ENCODE measurements at regions not wholly inside any gene's neighbourhood (a gene's known extent, or its start where the extent isn't known, plus 50 kb on each side); places are given as distances from the start of the nearest gene placed in this dataset.

- TF ChIP-seq EP300 (IDR thresholded peaks at IDR 0.05), result no peak
- no peak for TF ChIP-seq CTCF (IDR thresholded peaks at IDR 0.05)
- TF ChIP-seq POLR2A (IDR thresholded peaks at IDR 0.05), result no peak
Observed at GRCh38 chr12:73964641-73965040, 573.0 kb upstream of the ATXN7L3B start.
